Germinal center (tissue), 1 donor: ENCODE measurements at regions not wholly inside any gene's neighbourhood (a gene's known extent, or its start where the extent isn't known, plus 50 kb on each side); places are given as distances from the start of the nearest gene placed in this dataset.

Source experiments
- DNase-seq: peaks from one replicate; pipeline ENCODE4 v3.0.0; 2012; ENCODE audit warnings: mixed read lengths, low spot score

- no peak for DNase-seq
Observed at GRCh38 chr6:167755461-167755860, 71.2 kb upstream of the AFDN start.

- no peak for DNase-seq
Observed at GRCh38 chr6:167756597-167756996, 70.1 kb upstream of the AFDN start.

- DNase-seq: no peak
Observed at GRCh38 chr6:167757249-167757648, 69.5 kb upstream of the AFDN start.

- no peak for DNase-seq
Observed at GRCh38 chr6:167757821-167758220, 68.9 kb upstream of the AFDN start.

- no peak for DNase-seq
Observed at GRCh38 chr6:167758309-167759023, 68.2 kb upstream of the AFDN start.

- DNase-seq: no peak
Observed at GRCh38 chr6:167759206-167759605, 67.5 kb upstream of the AFDN start.

- no peak for DNase-seq
Observed at GRCh38 chr6:167759912-167760311, 66.8 kb upstream of the AFDN start.

GRCh38 chr6:167760979-167761793, 65.5 kb upstream of the AFDN start:
- DNase-seq: no peak

GRCh38 chr6:167761794-167762258, 64.9 kb upstream of the AFDN start:
- no peak for DNase-seq

GRCh38 chr6:167762259-167762962, 64.3 kb upstream of the AFDN start:
- DNase-seq: no peak

GRCh38 chr6:167763056-167763944, 63.4 kb upstream of the AFDN start:
- DNase-seq: no peak

- no peak for DNase-seq
Observed at GRCh38 chr6:167764215-167764614, 62.5 kb upstream of the AFDN start.

GRCh38 chr6:167764713-167765479, 61.8 kb upstream of the AFDN start:
- DNase-seq: no peak

- no peak for DNase-seq
Observed at GRCh38 chr6:167766986-167767714, 59.6 kb upstream of the AFDN start.

GRCh38 chr6:167767715-167768107, 59.0 kb upstream of the AFDN start:
- DNase-seq: no peak

GRCh38 chr6:167768471-167769215, 58.1 kb upstream of the AFDN start:
- no peak for DNase-seq

GRCh38 chr6:167769408-167770190, 57.1 kb upstream of the AFDN start:
- DNase-seq: no peak

- no peak for DNase-seq
Observed at GRCh38 chr6:167770291-167770955, 56.3 kb upstream of the AFDN start.
